H9 (cell line): ENCODE measurements at regions not wholly inside any gene's neighbourhood (a gene's known extent, or its start where the extent isn't known, plus 50 kb on each side); places are given as distances from the start of the nearest gene placed in this dataset.

Source experiments
- DNase-seq: peaks from one replicate; pipeline ENCODE4 v3.0.0-alpha.2; 2017
- H2AFZ ChIP-seq: one replicate; pipeline ENCODE4 v1.6.1; 2013; ENCODE audit warnings: mild to moderate bottlenecking, low read length, control low read depth, moderate library complexity
- H2AK5ac ChIP-seq: 2 replicates; pipeline ENCODE4 v1.6.1; 2013; ENCODE audit warnings: low read length, control low read depth, mixed read lengths; ENCODE audit not compliant: insufficient read length
- H2BK120ac ChIP-seq: one replicate; pipeline ENCODE4 v1.6.1; 2013; ENCODE audit warnings: low read depth, mild to moderate bottlenecking, low read length, control low read depth, inconsistent platforms; ENCODE audit not compliant: poor library complexity, severe bottlenecking
- H2BK12ac ChIP-seq: 2 replicates; pipeline ENCODE4 v1.6.1; 2013; ENCODE audit warnings: low read length, control low read depth, mixed read lengths, low read depth; ENCODE audit not compliant: insufficient read length
- H2BK15ac ChIP-seq: 2 replicates; pipeline ENCODE4 v1.6.1; 2013; ENCODE audit warnings: low read depth, low read length, control low read depth
- H2BK20ac ChIP-seq: one replicate; pipeline ENCODE4 v1.6.1; 2013; ENCODE audit warnings: low read depth, mild to moderate bottlenecking, low read length, control low read depth, inconsistent platforms; ENCODE audit not compliant: poor library complexity, severe bottlenecking
- H2BK5ac ChIP-seq: 2 replicates; pipeline ENCODE4 v1.6.1; 2013; ENCODE audit warnings: low read length, control low read depth, mixed read lengths; ENCODE audit not compliant: insufficient read length
- H3K14ac ChIP-seq: 2 replicates; pipeline ENCODE4 v1.6.1; 2013; ENCODE audit warnings: low read length, control low read depth; ENCODE audit not compliant: insufficient read depth
- H3K18ac ChIP-seq: 2 replicates; pipeline ENCODE4 v1.6.1; 2013; ENCODE audit warnings: low read depth, mild to moderate bottlenecking, mixed read lengths, low read length, control low read depth; ENCODE audit not compliant: insufficient read length
- H3K23ac ChIP-seq: 2 replicates; pipeline ENCODE4 v1.6.1; 2013; ENCODE audit warnings: low read length, control low read depth, mixed read lengths, low read depth; ENCODE audit not compliant: insufficient read length
- H3K23me2 ChIP-seq: 2 replicates; pipeline ENCODE4 v1.6.1; 2013; ENCODE audit warnings: low read depth, mild to moderate bottlenecking, mixed read lengths, low read length, control low read depth; ENCODE audit not compliant: insufficient read length, poor library complexity, severe bottlenecking
- H3K27ac ChIP-seq: 2 replicates; pipeline ENCODE4 v1.5.1; 2013; ENCODE audit warnings: low read length, control low read depth, mixed read lengths, low read depth; ENCODE audit not compliant: insufficient read length
- H3K27me3 ChIP-seq: 2 replicates; pipeline ENCODE4 v1.6.1; 2013; ENCODE audit warnings: low read length, control low read depth, inconsistent platforms; ENCODE audit not compliant: insufficient read depth
- H3K4ac ChIP-seq: 2 replicates; pipeline ENCODE4 v1.6.1; 2013; ENCODE audit warnings: low read depth, mild to moderate bottlenecking, control low read depth, inconsistent platforms, low read length, moderate library complexity
- H3K4me1 ChIP-seq: 2 replicates; pipeline ENCODE4 v1.6.1; 2013; ENCODE audit warnings: low read length, control low read depth, inconsistent platforms; ENCODE audit not compliant: insufficient read depth
- H3K4me2 ChIP-seq: 2 replicates; pipeline ENCODE4 v1.6.1; 2013; ENCODE audit warnings: low read length, control low read depth, mixed read lengths; ENCODE audit not compliant: insufficient read length, insufficient read depth
- H3K56ac ChIP-seq: 2 replicates; pipeline ENCODE4 v1.6.1; 2013; ENCODE audit warnings: low read depth, mild to moderate bottlenecking, mixed read lengths, low read length, control low read depth; ENCODE audit not compliant: insufficient read length
- H3K79me1 ChIP-seq: 2 replicates; pipeline ENCODE4 v1.6.1; 2013; ENCODE audit warnings: low read depth, mild to moderate bottlenecking, moderate library complexity, low read length, control low read depth, inconsistent platforms; ENCODE audit not compliant: insufficient read depth, poor library complexity, severe bottlenecking
- H3K79me2 ChIP-seq: 2 replicates; pipeline ENCODE4 v1.6.1; 2013; ENCODE audit warnings: low read length, control low read depth, inconsistent platforms; ENCODE audit not compliant: insufficient read depth
- H3K9ac ChIP-seq: 2 replicates; pipeline ENCODE4 v1.6.1; 2013; ENCODE audit warnings: low read length, control low read depth, mixed read lengths; ENCODE audit not compliant: insufficient read length; ENCODE audit errors: extremely low read depth
- H3K9me3 ChIP-seq: one replicate; pipeline ENCODE4 v1.6.1; 2013; ENCODE audit warnings: low read depth, low read length, inconsistent platforms; ENCODE audit not compliant: control insufficient read depth
- H3T11ph ChIP-seq: one replicate; pipeline ENCODE4 v1.6.1; 2013; ENCODE audit warnings: mild to moderate bottlenecking, low read length, control low read depth, inconsistent platforms
- H4K20me1 ChIP-seq: one replicate; pipeline ENCODE4 v1.6.1; 2013; ENCODE audit not compliant: control insufficient read depth, insufficient read length, insufficient read depth
- H4K5ac ChIP-seq: 2 replicates; pipeline ENCODE4 v1.6.1; 2013; ENCODE audit warnings: low read depth, mild to moderate bottlenecking, mixed read lengths, low read length, control low read depth; ENCODE audit not compliant: insufficient read length
- H4K8ac ChIP-seq: replicated peaks from 2 replicates; pipeline ENCODE4 v1.6.1; 2013; ENCODE audit warnings: low read length, control low read depth, mixed read lengths, low read depth; ENCODE audit not compliant: insufficient read length
- H4K91ac ChIP-seq: 2 replicates; pipeline ENCODE4 v1.6.1; 2013; ENCODE audit warnings: low read depth, mild to moderate bottlenecking, moderate library complexity, mixed read lengths, low read length, control low read depth; ENCODE audit not compliant: insufficient read length
- H3K27ac Mint-ChIP-seq, 3 experiments: 2 replicates in 2 of 3; 3 replicates in 1 of 3; pipeline ENCODE4 v1.8.0; 2020 to 2021; ENCODE audit warnings: mixed read lengths in 3 of 3, mild to moderate bottlenecking in 1 of 3, moderate library complexity in 1 of 3
- H3K27me3 Mint-ChIP-seq: 2 replicates; pipeline ENCODE4 v1.8.0; 2021; ENCODE audit warnings: low read depth, mild to moderate bottlenecking, moderate library complexity, mixed read lengths
- H3K36me3 Mint-ChIP-seq, 3 experiments: 2 replicates in 2 of 3; 3 replicates in 1 of 3; pipeline ENCODE4 v1.8.0; 2020 to 2021; ENCODE audit warnings: low read depth in 3 of 3, mixed read lengths in 3 of 3; ENCODE audit not compliant: insufficient read depth in 1 of 3
- H3K4me1 Mint-ChIP-seq, 2 experiments: 2 replicates each; pipeline ENCODE4 v1.8.0; 2020; ENCODE audit warnings: mixed read lengths in 2 of 2
- H3K4me3 Mint-ChIP-seq, 2 experiments: 2 replicates in 1 of 2; 3 replicates in 1 of 2; pipeline ENCODE4 v1.8.0; 2020 to 2021; ENCODE audit warnings: mild to moderate bottlenecking in 2 of 2, mixed read lengths in 2 of 2, moderate library complexity in 1 of 2
- H3K9me3 Mint-ChIP-seq, 2 experiments: 2 replicates in 1 of 2; 3 replicates in 1 of 2; pipeline ENCODE4 v1.8.0; 2020; ENCODE audit warnings: mild to moderate bottlenecking in 2 of 2, mixed read lengths in 2 of 2, moderate library complexity in 1 of 2
- WGBS: extraction: QIAGEN DNeasy Blood & Tissue Kit; methylation state at CpG from one replicate; pipeline ENCODE4 v1.1.7; 2013; ENCODE audit warnings: missing lambda C conversion rate, low lambda C conversion rate, mixed read lengths; ENCODE audit not compliant: insufficient read length; ENCODE audit errors: extremely low coverage; 5-methylcytosine and 5-hydroxymethylcytosine counted together
- TF ChIP-seq, protein P1 (sequence below): fragments of 200-600 bp; sonication (generic); conservative IDR thresholded peaks from 3 replicates; pipeline ENCODE4 v1.8.0; 2021; ENCODE audit warnings: antibody characterized with exemption, mild to moderate bottlenecking

DNA sequence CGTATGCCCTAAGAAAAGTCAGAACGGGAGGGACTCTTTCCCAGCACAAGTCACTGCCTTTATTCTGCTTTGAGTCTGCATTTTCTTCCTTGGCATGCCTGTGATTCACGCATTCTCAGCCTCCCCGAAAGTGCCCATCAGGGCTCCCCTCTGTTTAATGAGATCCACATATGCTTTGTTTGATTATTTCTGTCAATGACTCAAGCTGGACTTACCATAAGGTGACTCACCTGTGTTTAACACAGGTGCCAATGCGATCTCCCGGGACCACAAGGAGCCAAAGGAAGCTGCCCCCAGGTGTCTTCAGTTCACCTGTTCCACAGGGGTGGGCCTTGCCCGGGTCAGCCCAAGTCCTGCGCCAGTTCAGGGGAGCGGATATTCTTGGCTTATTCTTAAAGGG lies 386.0 kb upstream of the SHH start:
- WGBS: no CpG with 5 or more reads among the region's 9 CpGs
- H3K4ac ChIP-seq: no peak overlapping the region
- H3K9me3 ChIP-seq: no peaks in the 10 kb centered on the region
- no peak overlapping the region for H2BK20ac ChIP-seq
- H3K56ac ChIP-seq: no peak overlapping the region
- H4K8ac ChIP-seq: no peak overlapping the region
- no peak overlapping the region for H3K23ac ChIP-seq
- H4K5ac ChIP-seq: no peak overlapping the region
- no peaks in the 10 kb centered on the region; the same call in 1 of the 2 replicates for H3K27me3 Mint-ChIP-seq
- no peaks in the 10 kb centered on the region for H3K79me1 ChIP-seq
- H3K14ac ChIP-seq: no peak overlapping the region
- H3K36me3 Mint-ChIP-seq: no peaks in the 10 kb centered on the region
- H3K18ac ChIP-seq: no peak overlapping the region
- H2AK5ac ChIP-seq: no peak overlapping the region
- no peak overlapping the region for H3K4me2 ChIP-seq
- no peaks in the 10 kb centered on the region for H4K20me1 ChIP-seq
- no peak overlapping the region for H4K91ac ChIP-seq
- H3K27ac Mint-ChIP-seq: no peak overlapping the region
- no peak overlapping the region for H3K9ac ChIP-seq
- H3K4me3 Mint-ChIP-seq: no peak overlapping the region
- no peak overlapping the region for H3T11ph ChIP-seq
- no peaks in the 10 kb centered on the region for H3K27me3 ChIP-seq
- TF ChIP-seq, protein P1, sequence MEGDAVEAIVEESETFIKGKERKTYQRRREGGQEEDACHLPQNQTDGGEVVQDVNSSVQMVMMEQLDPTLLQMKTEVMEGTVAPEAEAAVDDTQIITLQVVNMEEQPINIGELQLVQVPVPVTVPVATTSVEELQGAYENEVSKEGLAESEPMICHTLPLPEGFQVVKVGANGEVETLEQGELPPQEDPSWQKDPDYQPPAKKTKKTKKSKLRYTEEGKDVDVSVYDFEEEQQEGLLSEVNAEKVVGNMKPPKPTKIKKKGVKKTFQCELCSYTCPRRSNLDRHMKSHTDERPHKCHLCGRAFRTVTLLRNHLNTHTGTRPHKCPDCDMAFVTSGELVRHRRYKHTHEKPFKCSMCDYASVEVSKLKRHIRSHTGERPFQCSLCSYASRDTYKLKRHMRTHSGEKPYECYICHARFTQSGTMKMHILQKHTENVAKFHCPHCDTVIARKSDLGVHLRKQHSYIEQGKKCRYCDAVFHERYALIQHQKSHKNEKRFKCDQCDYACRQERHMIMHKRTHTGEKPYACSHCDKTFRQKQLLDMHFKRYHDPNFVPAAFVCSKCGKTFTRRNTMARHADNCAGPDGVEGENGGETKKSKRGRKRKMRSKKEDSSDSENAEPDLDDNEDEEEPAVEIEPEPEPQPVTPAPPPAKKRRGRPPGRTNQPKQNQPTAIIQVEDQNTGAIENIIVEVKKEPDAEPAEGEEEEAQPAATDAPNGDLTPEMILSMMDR: no peak
- H2BK120ac ChIP-seq: no peak overlapping the region
- H2BK5ac ChIP-seq: no peak overlapping the region
- H3K4me1 ChIP-seq: no peaks in the 10 kb centered on the region
- H3K79me2 ChIP-seq: no peaks in the 10 kb centered on the region
- H3K4me1 Mint-ChIP-seq: no peaks in the 10 kb centered on the region
- H3K9me3 Mint-ChIP-seq: no peaks in the 10 kb centered on the region
- no peak overlapping the region for H3K27ac ChIP-seq
- no peak overlapping the region for H2AFZ ChIP-seq
- no peak for DNase-seq
- H2BK15ac ChIP-seq: no peak overlapping the region
- no peak overlapping the region for H2BK12ac ChIP-seq
- no peaks in the 10 kb centered on the region for H3K23me2 ChIP-seq
